ENCODE measurements at regions not wholly inside any gene's neighbourhood (a gene's known extent, or its start where the extent isn't known, plus 50 kb on each side); places are given as distances from the start of the nearest gene placed in this dataset.

DNA sequence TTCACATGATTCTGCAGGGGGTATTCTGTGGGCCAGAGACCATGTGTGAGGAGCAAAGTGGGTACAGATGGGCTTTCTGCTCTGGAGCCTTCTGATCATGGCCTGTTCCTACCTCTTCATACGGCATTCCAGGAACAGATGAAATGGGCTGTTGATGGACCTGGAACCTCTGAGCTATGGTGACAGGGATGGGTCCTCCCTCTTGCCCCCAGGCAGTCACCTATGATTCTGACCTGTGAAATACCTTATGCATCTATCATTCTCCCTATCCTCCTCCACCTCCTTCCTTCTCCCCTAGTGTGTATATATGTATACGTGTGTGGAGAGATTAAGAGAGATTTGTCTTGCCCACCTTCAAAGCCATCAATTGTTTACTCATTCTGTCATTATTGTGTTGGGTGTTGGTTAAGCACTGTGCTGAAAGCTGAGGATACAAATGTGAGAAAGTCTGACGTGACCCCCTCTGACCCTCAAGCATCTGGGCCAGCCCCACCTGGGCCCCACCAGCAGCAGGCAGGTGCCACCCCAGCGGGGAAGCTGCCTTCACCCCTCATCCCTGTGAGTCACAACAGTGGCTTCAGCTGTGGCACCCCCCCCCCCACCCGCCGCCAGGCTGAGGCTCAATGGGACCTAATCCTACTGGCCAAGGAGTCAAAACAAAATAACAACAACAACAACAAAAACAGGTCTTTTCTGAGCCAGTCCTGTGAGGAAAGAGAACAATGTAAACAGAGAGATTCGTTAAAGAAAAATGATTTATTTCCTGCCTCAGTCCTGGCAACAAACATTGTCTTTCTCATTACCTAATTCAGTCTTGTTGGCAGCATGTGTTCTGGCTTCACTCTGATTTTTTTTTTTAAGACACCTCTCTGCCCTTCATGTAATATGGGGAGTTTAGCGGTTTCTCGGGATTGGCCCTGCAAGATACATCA is 103.8 kb upstream of the CDC42EP3 start:
- TF ChIP-seq CTCF (IDR thresholded peaks at IDR 0.05; ENCODE audit: insufficient read depth, low read depth, low read length, missing control alignments), result no peak
- H3K4me3 ChIP-seq (ENCODE audit: low read depth, low read length), result no peak overlapping the region
- DNase-seq (ENCODE audit: low read depth), result no peak

GRCh38 chr2:37775908-37776250 is 104.4 kb upstream of the CDC42EP3 start:
- no peak for DNase-seq (ENCODE audit: low read depth)
- no peak for TF ChIP-seq CTCF (IDR thresholded peaks at IDR 0.05; ENCODE audit: insufficient read depth, low read depth, low read length, missing control alignments)
- H3K4me3 ChIP-seq (ENCODE audit: low read depth, low read length), result no peak overlapping the region

GRCh38 chr2:37776487-37776886 is 105.0 kb upstream of the CDC42EP3 start:
- H3K4me3 ChIP-seq (ENCODE audit: low read depth, low read length), result no peak overlapping the region
- no peak for TF ChIP-seq CTCF (IDR thresholded peaks at IDR 0.05; ENCODE audit: insufficient read depth, low read depth, low read length, missing control alignments)
- DNase-seq (ENCODE audit: low read depth), result no peak

- no peak for DNase-seq (ENCODE audit: low read depth)
- H3K4me3 ChIP-seq (ENCODE audit: low read depth, low read length), result no peak overlapping the region
- no peak for TF ChIP-seq CTCF (IDR thresholded peaks at IDR 0.05; ENCODE audit: insufficient read depth, low read depth, low read length, missing control alignments)
Measured at GRCh38 chr2:37779139-37779538, 107.7 kb upstream of the CDC42EP3 start.

- TF ChIP-seq CTCF (IDR thresholded peaks at IDR 0.05; ENCODE audit: insufficient read depth, low read depth, low read length, missing control alignments), result no peak
- no peak for DNase-seq (ENCODE audit: low read depth)
- H3K4me3 ChIP-seq (ENCODE audit: low read depth, low read length), result no peak overlapping the region
Measured at GRCh38 chr2:37779611-37780386, 108.4 kb upstream of the CDC42EP3 start.

- no peak for DNase-seq (ENCODE audit: low read depth)
- H3K4me3 ChIP-seq (ENCODE audit: low read depth, low read length), result no peak overlapping the region
- TF ChIP-seq CTCF (IDR thresholded peaks at IDR 0.05; ENCODE audit: insufficient read depth, low read depth, low read length, missing control alignments), result no peak
Measured at GRCh38 chr2:37780387-37780676, 108.9 kb upstream of the CDC42EP3 start.

Data from GM12865 (cell line).